OCI-LY7 (cell line): ENCODE measurements at regions not wholly inside any gene's neighbourhood (a gene's known extent, or its start where the extent isn't known, plus 50 kb on each side); places are given as distances from the start of the nearest gene placed in this dataset.

Experiments
- EZH2phosphoT487 ChIP-seq: fragments of 200-600 bp; sonication (generic); IDR thresholded peaks from 2 replicates; pipeline ENCODE4 v1.6.1; 2018; ENCODE audit warnings: low read depth, borderline replicate concordance, mild to moderate bottlenecking, mixed run types, antibody characterized with exemption, low read length, moderate library complexity, mixed read lengths
- TF ChIP-seq, protein P1 (sequence below): fragments of 200-600 bp; sonication (generic); conservative IDR thresholded peaks from 2 replicates; pipeline ENCODE4 v1.5.1; 2014; ENCODE audit warnings: mild to moderate bottlenecking, antibody characterized with exemption, low read length, moderate library complexity, mixed read lengths

GRCh38 chr2:422676-423435 is 135.0 kb upstream of the ALKAL2 start:
- TF ChIP-seq, protein P1, sequence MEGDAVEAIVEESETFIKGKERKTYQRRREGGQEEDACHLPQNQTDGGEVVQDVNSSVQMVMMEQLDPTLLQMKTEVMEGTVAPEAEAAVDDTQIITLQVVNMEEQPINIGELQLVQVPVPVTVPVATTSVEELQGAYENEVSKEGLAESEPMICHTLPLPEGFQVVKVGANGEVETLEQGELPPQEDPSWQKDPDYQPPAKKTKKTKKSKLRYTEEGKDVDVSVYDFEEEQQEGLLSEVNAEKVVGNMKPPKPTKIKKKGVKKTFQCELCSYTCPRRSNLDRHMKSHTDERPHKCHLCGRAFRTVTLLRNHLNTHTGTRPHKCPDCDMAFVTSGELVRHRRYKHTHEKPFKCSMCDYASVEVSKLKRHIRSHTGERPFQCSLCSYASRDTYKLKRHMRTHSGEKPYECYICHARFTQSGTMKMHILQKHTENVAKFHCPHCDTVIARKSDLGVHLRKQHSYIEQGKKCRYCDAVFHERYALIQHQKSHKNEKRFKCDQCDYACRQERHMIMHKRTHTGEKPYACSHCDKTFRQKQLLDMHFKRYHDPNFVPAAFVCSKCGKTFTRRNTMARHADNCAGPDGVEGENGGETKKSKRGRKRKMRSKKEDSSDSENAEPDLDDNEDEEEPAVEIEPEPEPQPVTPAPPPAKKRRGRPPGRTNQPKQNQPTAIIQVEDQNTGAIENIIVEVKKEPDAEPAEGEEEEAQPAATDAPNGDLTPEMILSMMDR: no peak
- TF ChIP-seq EZH2phosphoT487: no peak
